Kidney capillary endothelial cell (primary cell): ENCODE measurements at regions not wholly inside any gene's neighbourhood (a gene's known extent, or its start where the extent isn't known, plus 50 kb on each side); places are given as distances from the start of the nearest gene placed in this dataset.

ENCODE experiments used
- DNase-seq: peaks from one replicate; pipeline ENCODE4 v3.0.0-alpha.2; 2018; ENCODE audit warnings: low spot score

DNA sequence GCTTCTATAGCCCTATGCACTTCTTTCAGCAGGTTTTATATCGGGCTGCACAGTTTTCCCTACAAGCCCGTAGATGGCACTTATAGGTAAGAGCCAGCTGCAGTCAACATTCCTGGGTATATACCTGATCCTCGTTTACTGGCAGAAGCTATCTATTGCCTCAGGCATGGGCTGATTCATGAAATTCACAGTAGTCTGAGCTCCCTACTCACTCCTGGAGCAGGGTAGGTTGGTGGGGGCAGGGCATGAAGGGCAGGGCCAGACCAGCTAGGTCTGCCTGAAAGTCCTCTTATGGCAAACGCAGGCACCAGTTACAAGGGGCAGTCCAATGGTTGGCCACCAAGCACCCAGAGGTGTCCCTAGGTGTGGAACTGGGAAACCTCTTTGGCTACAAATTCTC is 345.8 kb downstream of the RPS29 start:
- DNase-seq, result no peak

DNA sequence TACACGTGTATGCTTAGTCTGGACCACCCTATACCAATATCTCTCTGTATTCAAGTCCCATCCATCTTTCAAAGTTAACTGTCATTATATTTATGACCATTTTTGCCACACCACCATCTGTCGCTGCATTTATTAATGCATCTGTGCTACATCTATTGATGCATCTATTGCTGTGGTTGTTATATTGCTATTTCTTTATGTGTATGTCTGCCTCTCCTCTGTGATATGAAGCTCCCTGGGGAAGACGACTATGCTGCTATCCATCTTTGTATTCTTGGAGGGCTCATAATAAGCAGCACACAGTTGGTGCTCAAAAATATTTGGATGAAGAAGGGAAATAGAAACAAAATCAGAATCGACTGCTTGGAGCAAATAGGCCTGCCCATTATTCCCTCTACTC is 357.6 kb downstream of the RPS29 start:
- no peak for DNase-seq

DNA sequence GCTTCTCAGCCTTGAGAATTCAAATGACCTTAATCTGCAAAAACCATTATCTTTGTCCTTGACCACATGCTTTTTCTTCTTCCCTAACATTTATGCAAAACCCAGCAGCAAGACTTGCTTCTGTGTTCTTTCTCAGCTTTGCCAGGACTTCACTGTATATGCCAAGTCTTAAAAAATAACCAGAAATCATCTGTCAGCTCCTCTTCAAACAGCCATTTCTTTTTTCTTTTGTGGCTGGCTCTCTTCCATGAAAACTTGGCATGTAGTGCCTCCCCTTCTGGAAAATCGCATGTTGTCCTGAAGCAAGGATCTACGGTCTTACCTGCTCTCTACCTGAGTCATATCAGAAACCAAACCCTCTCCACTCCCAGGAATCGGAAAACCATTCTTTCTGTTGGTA is 364.9 kb downstream of the RPS29 start:
- DNase-seq, result no peak

DNA sequence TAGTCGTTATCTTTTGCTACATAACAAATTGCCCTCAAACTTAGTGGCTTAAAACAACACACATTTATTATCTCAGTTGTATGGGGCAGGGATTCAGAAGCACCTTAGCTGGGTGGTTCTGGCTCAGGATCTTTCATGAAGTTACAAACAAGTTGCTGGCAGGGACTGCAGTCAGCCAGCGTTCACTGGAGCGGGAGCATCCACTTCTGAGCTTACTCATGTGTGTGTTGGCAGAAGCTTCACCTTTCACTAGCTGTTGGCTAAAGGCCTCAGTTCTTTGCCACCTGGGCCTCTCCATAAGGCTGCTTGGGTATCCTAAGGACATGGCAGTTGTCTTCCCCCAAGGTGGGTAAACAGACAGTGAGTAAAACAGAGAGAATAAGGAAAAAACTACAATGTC is 365.7 kb downstream of the RPS29 start:
- DNase-seq, result no peak

- DNase-seq, result no peak
Observed at GRCh38 chr14:49218436-49219092, 367.6 kb downstream of the RPS29 start.

GRCh38 chr14:49212721-49213120 is 373.5 kb downstream of the RPS29 start:
- DNase-seq, result no peak

GRCh38 chr14:49209416-49209815 is 376.8 kb downstream of the RPS29 start:
- no peak for DNase-seq

GRCh38 chr14:49206828-49207227 is 379.4 kb downstream of the RPS29 start:
- no peak for DNase-seq

- DNase-seq, result no peak
Observed at GRCh38 chr14:49203676-49204075, 382.5 kb downstream of the RPS29 start.

DNA sequence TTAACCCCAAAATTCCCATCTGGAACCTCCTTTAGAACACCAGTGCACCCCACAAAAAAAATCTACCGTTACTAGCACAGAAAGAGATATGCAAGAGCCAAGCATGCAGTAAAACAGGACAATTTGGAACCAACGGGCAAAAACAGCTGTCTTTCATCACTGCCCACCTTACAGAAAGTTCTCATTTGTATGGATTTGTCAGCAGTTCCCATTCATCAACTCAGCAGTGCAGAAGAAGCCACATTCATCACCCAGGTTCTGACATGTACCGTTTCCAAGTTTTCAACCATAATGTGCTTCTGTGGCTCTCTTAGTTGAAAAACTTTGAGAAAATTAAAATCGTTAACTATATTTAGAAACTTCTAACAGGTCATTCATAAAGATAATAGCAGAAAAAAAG is 387.0 kb downstream of the RPS29 start:
- DNase-seq, result no peak

DNA sequence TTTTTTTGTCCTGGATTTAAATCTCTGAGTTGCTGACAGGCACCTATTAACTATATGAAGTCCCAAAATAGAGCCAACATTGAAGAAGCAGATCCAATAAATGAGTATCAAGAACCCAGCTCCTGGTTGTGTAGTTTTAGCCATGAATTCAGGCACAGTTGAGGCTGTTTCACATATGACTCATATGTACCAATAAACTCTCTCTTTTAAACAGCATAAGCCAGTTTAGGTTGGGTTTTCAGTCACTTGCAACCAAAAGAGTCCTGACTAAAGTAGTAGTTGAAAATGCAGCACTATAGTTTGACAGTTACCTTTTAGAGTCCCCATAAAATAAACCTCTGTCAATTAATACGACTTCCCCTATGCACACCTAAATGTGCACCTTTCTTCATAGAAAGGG is 389.9 kb downstream of the RPS29 start:
- no peak for DNase-seq

DNA sequence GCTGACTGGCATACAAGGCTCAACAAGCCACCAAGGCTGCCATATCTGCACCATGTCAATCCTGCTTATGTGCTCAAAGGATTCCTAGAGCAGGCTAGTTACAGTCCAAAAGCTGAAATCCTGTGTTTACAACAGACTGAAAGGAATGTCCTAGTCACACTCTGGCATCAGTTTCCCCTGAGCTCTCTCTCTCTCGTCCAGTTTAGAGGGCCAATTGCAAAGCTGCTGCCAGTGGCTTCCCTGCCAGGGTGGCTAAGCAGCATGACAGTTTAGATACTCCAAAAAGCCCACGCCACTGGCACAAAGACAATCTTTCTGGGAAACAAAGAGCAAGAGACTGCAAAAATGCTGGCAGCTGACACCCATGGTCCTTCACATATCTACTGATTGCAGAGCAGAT is 392.1 kb downstream of the RPS29 start:
- DNase-seq, result no peak

- DNase-seq, result no peak
Observed at GRCh38 chr14:49193332-49194065, 392.7 kb downstream of the RPS29 start.

DNA sequence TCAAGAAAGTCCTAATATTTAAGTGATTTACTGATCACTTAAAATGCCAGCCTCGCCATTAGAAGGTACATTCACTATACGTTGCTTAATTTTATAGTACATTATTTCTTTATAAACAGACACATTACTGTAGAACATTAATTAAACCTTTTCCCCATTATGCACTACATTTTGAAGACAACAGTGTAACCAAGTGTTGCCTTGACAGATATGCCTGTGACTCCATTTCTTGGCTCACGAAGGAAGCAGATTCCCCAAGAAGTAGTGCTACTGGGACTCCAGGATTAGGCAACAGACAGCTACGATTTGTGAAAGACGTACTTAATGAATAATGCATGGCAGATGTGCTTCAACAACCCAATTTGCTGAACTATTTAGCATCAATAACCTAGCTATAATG is 394.8 kb downstream of the RPS29 start:
- DNase-seq, result no peak

GRCh38 chr14:49189375-49189774 is 396.8 kb downstream of the RPS29 start:
- DNase-seq, result no peak

DNA sequence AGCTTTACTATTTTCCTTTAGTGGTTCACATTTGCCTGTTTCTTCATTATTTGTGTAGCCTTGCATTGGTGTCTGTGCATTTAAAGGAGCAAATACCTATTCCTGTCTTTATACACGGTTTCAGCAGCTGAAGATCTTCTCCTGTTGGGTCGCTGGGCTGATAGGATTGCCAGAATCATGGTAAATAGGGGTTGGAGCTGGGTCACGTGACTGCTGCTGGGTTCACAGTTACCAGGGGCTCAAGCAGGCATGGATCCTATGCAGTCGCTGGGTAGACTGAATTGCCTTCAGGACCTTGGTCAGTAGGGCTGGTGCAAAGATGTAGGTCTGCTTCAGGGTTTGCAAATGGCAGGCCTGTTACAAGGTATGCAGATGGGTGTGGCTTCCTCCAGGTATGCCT is 398.4 kb downstream of the RPS29 start:
- no peak for DNase-seq

GRCh38 chr14:49173765-49174373 is 412.3 kb downstream of the RPS29 start:
- peak; percentile 53 for DNase-seq

DNA sequence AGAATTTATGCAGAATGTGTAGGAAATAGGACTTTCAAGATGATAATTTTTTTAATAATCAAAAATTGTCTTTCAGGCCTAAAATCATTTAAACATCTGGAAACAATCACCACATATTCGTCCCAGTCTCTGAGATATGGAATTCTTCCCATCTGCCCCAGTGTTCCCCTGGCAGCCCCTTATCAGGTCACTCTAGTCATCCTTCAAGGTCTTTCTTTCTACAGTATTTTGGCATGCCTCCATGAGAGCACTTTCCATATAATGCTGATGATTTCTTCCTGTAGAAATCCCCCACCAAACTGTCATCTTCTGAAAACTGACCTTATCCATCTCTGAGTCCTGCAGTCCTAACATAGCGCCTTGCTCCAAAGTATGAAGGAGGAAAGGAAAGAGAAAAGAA is 422.1 kb downstream of the RPS29 start:
- DNase-seq, result no peak

DNA sequence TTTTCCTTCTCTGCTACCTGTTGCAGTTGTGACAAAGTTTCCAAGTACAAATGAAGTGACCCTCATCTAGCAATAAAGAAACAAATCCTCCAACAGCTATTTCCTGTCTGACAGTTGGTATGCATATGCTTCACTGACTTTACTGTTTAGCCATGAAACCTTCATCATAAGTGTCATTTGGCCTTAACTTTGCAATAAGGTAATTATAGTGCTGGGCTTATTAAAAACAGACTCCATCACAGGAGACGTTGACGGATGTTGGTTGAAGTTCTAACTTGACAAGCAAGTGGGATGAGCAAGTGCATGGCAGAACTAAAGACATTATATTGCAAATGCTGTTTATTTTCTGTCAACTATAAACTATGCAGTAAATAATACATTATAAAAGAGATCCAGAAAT is 425.2 kb downstream of the RPS29 start:
- DNase-seq, result no peak

- no peak for DNase-seq
Observed at GRCh38 chr14:49159081-49159480, 427.1 kb downstream of the RPS29 start.

- no peak for DNase-seq
Observed at GRCh38 chr14:49139593-49139992, 446.6 kb downstream of the RPS29 start.

- DNase-seq, result no peak
Observed at GRCh38 chr14:49134940-49135339, 451.2 kb downstream of the RPS29 start.

- DNase-seq, result no peak
Observed at GRCh38 chr14:49121246-49121645, 464.9 kb downstream of the RPS29 start.
